A549 (cell line): ENCODE measurements at regions not wholly inside any gene's neighbourhood (a gene's known extent, or its start where the extent isn't known, plus 50 kb on each side); places are given as distances from the start of the nearest gene placed in this dataset.

Experiments
- CHD4 ChIP-seq: fragments of 200-600 bp; sonication (generic); IDR thresholded peaks from 2 replicates; pipeline ENCODE4 v1.6.1; 2016; ENCODE audit warnings: antibody characterized with exemption, mild to moderate bottlenecking, borderline replicate concordance
- EP300 ChIP-seq, 2 experiments: fragments of >200 bp; sonication (Bioruptor Twin); formaldehyde crosslinking; IDR thresholded peaks; 2 replicates in 1 of 2; 3 replicates in 1 of 2; pipeline ENCODE4 v1.6.1; 2016 to 2017
- NFE2L2 ChIP-seq: fragments of 150-350 bp; conservative IDR thresholded peaks from 2 replicates; pipeline ENCODE4 v1.6.1; 2014; ENCODE audit warnings: low read length
- POLR2A ChIP-seq: IDR thresholded peaks from 2 replicates; pipeline ENCODE4 v1.6.1; 2012; ENCODE audit warnings: mild to moderate bottlenecking, low read length
- RFX5 ChIP-seq: fragments of 450-650 bp; IDR thresholded peaks from 2 replicates; pipeline ENCODE4 v1.7.1; 2014; ENCODE audit warnings: antibody characterized with exemption, mild to moderate bottlenecking, moderate library complexity
- TF ChIP-seq, protein P1 (sequence below): IDR thresholded peaks from 2 replicates; pipeline ENCODE4 v1.6.1; 2012; ENCODE audit warnings: low read depth, borderline replicate concordance
- TF ChIP-seq, protein P2 (sequence below): fragments of 250-450 bp; sonication (Bioruptor Pico); IDR thresholded peaks from 2 replicates; pipeline ENCODE4 v1.5.0; 2021; ENCODE audit warnings: mild to moderate bottlenecking, moderate library complexity, borderline replicate concordance
- TF ChIP-seq, protein P3 (sequence below): fragments of 450-650 bp; IDR thresholded peaks from 2 replicates; pipeline ENCODE4 v1.6.1; 2014; ENCODE audit warnings: antibody characterized with exemption
- TF ChIP-seq, protein P4 (sequence below): IDR thresholded peaks from 2 replicates; pipeline ENCODE4 v1.6.1; 2012
- TF ChIP-seq, protein P5 (sequence below): fragments of >200 bp; sonication (Bioruptor Twin); formaldehyde crosslinking; IDR thresholded peaks from 3 replicates; pipeline ENCODE4 v1.5.1; 2016
- TF ChIP-seq, protein P6 (sequence below): fragments of 150-350 bp; IDR thresholded peaks from 2 replicates; pipeline ENCODE4 v1.6.1; 2014; ENCODE audit warnings: low read depth, mild to moderate bottlenecking, low read length

DNA sequence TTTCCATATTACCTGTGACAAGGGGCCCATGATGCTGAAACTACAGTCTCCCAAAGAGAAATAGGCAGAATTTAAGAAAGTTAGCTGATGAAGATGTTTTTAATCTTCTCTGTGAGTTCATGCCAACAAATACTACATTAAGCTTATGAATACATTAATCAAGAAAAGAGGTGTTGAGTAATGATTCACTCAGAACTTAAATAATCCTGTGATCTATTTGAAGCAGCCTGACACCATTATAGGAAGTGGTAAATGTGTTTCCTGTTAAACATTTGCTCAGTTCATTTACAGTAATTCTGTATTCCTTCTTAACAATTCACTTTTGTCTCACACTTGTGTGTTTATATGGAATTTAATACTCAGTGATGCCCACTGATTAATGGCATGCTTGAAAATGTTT is 75.0 kb upstream of the IZUMO3 start:
- TF ChIP-seq, protein P1, sequence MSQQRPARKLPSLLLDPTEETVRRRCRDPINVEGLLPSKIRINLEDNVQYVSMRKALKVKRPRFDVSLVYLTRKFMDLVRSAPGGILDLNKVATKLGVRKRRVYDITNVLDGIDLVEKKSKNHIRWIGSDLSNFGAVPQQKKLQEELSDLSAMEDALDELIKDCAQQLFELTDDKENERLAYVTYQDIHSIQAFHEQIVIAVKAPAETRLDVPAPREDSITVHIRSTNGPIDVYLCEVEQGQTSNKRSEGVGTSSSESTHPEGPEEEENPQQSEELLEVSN, result no peak
- TF ChIP-seq NFE2L2 (no peak), POLR2A (no peak), RFX5 (no peak), EP300 (IDR thresholded peaks at IDR 0.05) (no peak), CHD4 (no peak)
- TF ChIP-seq, protein P2, sequence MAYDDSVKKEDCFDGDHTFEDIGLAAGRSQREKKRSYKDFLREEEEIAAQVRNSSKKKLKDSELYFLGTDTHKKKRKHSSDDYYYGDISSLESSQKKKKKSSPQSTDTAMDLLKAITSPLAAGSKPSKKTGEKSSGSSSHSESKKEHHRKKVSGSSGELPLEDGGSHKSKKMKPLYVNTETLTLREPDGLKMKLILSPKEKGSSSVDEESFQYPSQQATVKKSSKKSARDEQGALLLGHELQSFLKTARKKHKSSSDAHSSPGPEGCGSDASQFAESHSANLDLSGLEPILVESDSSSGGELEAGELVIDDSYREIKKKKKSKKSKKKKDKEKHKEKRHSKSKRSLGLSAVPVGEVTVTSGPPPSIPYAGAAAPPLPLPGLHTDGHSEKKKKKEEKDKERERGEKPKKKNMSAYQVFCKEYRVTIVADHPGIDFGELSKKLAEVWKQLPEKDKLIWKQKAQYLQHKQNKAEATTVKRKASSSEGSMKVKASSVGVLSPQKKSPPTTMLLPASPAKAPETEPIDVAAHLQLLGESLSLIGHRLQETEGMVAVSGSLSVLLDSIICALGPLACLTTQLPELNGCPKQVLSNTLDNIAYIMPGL (CRISPR knock-in tag), result no peak
- TF ChIP-seq, protein P3, sequence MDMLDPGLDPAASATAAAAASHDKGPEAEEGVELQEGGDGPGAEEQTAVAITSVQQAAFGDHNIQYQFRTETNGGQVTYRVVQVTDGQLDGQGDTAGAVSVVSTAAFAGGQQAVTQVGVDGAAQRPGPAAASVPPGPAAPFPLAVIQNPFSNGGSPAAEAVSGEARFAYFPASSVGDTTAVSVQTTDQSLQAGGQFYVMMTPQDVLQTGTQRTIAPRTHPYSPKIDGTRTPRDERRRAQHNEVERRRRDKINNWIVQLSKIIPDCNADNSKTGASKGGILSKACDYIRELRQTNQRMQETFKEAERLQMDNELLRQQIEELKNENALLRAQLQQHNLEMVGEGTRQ, result no peak
- TF ChIP-seq, protein P4, sequence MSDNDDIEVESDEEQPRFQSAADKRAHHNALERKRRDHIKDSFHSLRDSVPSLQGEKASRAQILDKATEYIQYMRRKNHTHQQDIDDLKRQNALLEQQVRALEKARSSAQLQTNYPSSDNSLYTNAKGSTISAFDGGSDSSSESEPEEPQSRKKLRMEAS, result no peak
- TF ChIP-seq, protein P5, sequence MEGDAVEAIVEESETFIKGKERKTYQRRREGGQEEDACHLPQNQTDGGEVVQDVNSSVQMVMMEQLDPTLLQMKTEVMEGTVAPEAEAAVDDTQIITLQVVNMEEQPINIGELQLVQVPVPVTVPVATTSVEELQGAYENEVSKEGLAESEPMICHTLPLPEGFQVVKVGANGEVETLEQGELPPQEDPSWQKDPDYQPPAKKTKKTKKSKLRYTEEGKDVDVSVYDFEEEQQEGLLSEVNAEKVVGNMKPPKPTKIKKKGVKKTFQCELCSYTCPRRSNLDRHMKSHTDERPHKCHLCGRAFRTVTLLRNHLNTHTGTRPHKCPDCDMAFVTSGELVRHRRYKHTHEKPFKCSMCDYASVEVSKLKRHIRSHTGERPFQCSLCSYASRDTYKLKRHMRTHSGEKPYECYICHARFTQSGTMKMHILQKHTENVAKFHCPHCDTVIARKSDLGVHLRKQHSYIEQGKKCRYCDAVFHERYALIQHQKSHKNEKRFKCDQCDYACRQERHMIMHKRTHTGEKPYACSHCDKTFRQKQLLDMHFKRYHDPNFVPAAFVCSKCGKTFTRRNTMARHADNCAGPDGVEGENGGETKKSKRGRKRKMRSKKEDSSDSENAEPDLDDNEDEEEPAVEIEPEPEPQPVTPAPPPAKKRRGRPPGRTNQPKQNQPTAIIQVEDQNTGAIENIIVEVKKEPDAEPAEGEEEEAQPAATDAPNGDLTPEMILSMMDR, result no peak
- TF ChIP-seq, protein P6, sequence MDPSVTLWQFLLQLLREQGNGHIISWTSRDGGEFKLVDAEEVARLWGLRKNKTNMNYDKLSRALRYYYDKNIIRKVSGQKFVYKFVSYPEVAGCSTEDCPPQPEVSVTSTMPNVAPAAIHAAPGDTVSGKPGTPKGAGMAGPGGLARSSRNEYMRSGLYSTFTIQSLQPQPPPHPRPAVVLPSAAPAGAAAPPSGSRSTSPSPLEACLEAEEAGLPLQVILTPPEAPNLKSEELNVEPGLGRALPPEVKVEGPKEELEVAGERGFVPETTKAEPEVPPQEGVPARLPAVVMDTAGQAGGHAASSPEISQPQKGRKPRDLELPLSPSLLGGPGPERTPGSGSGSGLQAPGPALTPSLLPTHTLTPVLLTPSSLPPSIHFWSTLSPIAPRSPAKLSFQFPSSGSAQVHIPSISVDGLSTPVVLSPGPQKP, result no peak
